H1 (cell line): ENCODE measurements at regions not wholly inside any gene's neighbourhood (a gene's known extent, or its start where the extent isn't known, plus 50 kb on each side); places are given as distances from the start of the nearest gene placed in this dataset.

Experiments used
- CTCF ChIA-PET: fragments of 300-600 bp; sonication (Branson Sonifier 250); formaldehyde crosslinking; loops from one replicate; lab custom pipeline; 2021; ENCODE audit not compliant: partially characterized antibody; lab: Charles Lee
- POLR2A ChIA-PET: fragments of 300-600 bp; sonication (Branson Sonifier 250); formaldehyde crosslinking; loops from one replicate; lab custom pipeline; 2021; ENCODE audit warnings: inconsistent platforms; ENCODE audit not compliant: partially characterized antibody; lab: Charles Lee
- DNase-seq, 2 experiments: peaks; one replicate each; pipeline versions ENCODE4 v3.0.0 to v3.0.0-alpha.2; 2010 to 2022; ENCODE audit warnings: low spot score in 2 of 2, low read depth in 1 of 2, mixed read lengths in 1 of 2
- FAIRE-seq: peaks from 2 replicates; lab custom pipeline; 2011; peaks lifted over from hg19 to GRCh38; lab: Jason Lieb, UNC
- H2AFZ ChIP-seq: 2 replicates; pipeline ENCODE4 v1.8.1; 2012; ENCODE audit warnings: low read length, inconsistent platforms
- H2AK5ac ChIP-seq: 2 replicates; pipeline ENCODE4 v1.6.1; 2013; ENCODE audit warnings: low read depth, low read length
- H2BK120ac ChIP-seq: replicated peaks from 2 replicates; pipeline ENCODE3; 2013; ENCODE audit warnings: low read depth, low read length, inconsistent platforms
- H2BK12ac ChIP-seq: 2 replicates; pipeline ENCODE4 v1.6.1; 2013; ENCODE audit warnings: low read depth, low read length
- H2BK15ac ChIP-seq: 2 replicates; pipeline ENCODE4 v1.6.1; 2013; ENCODE audit warnings: low read length
- H2BK20ac ChIP-seq: 2 replicates; pipeline ENCODE4 v1.6.1; 2013; ENCODE audit warnings: low read length
- H2BK5ac ChIP-seq: 2 replicates; pipeline ENCODE4 v1.6.1; 2013; ENCODE audit warnings: low read depth, low read length
- H3K14ac ChIP-seq: 2 replicates; pipeline ENCODE4 v1.6.1; 2013; ENCODE audit warnings: inconsistent platforms; ENCODE audit not compliant: insufficient read length
- H3K18ac ChIP-seq: 2 replicates; pipeline ENCODE4 v1.6.1; 2013; ENCODE audit warnings: low read length; ENCODE audit errors: extremely low read depth
- H3K23ac ChIP-seq: 2 replicates; pipeline ENCODE4 v1.6.1; 2013; ENCODE audit warnings: inconsistent platforms; ENCODE audit not compliant: insufficient read length
- H3K23me2 ChIP-seq: 2 replicates; pipeline ENCODE4 v1.6.1; 2013; ENCODE audit warnings: low read depth, low read length
- H3K27ac ChIP-seq: 2 replicates; pipeline ENCODE4 v1.6.1; 2011; ENCODE audit warnings: low read depth, low read length, inconsistent platforms
- H3K27me3 ChIP-seq, 4 experiments: replicated peaks in 1 of 4; 1 replicate in 1 of 4; 2 replicates in 3 of 4; pipeline versions ENCODE4 v1.6.1 to v1.8.1; 2011 to 2013; ENCODE audit warnings: low read length in 3 of 4, mild to moderate bottlenecking in 3 of 4, inconsistent platforms in 2 of 4, mixed read lengths in 2 of 4, moderate library complexity in 1 of 4; ENCODE audit not compliant: control insufficient read depth in 3 of 4, insufficient read depth in 3 of 4; ENCODE audit errors: extremely low read depth in 1 of 4
- H3K36me3 ChIP-seq, 4 experiments: 2 replicates each; pipeline versions ENCODE4 v1.6.1 to v1.8.1; 2011 to 2013; ENCODE audit warnings: mild to moderate bottlenecking in 4 of 4, low read length in 3 of 4, moderate library complexity in 2 of 4, control low read depth in 1 of 4, inconsistent platforms in 1 of 4; ENCODE audit not compliant: insufficient read depth in 4 of 4, control insufficient read depth in 2 of 4
- H3K4ac ChIP-seq: replicated peaks from 2 replicates; pipeline ENCODE3; 2013; ENCODE audit warnings: low read length, low read depth, mixed read lengths, inconsistent platforms; ENCODE audit not compliant: insufficient read length
- H3K4me1 ChIP-seq, 4 experiments: replicated peaks in 1 of 4; 1 replicate in 1 of 4; 2 replicates in 3 of 4; pipeline versions ENCODE4 v1.6.1 to v1.8.1; 2011 to 2013; ENCODE audit warnings: low read length in 3 of 4, inconsistent platforms in 2 of 4, mixed read lengths in 1 of 4; ENCODE audit not compliant: insufficient read depth in 4 of 4, control insufficient read depth in 3 of 4
- H3K4me2 ChIP-seq, 2 experiments: 2 replicates each; pipeline versions ENCODE4 v1.6.1 to v1.8.1; 2011 to 2013; ENCODE audit warnings: low read depth in 2 of 2, low read length in 2 of 2, control low read depth in 1 of 2, inconsistent platforms in 1 of 2, mild to moderate bottlenecking in 1 of 2; ENCODE audit not compliant: insufficient read depth in 1 of 2
- H3K4me3 ChIP-seq, 4 experiments: fragments of 200-600, 300-600 bp in 1 of 4; sonication (generic), shearing (Covaris generic), sonication (Bioruptor Twin) in 1 of 4; 2 replicates each; pipeline versions ENCODE4 v1.5.1 to v1.8.1; 2011 to 2016; ENCODE audit warnings: low read length in 4 of 4, low read depth in 3 of 4, control low read depth in 2 of 4, inconsistent platforms in 2 of 4, mild to moderate bottlenecking in 2 of 4, mixed read lengths in 1 of 4, moderate library complexity in 1 of 4; ENCODE audit not compliant: insufficient read depth in 2 of 4; ENCODE audit errors: extremely low read depth in 1 of 4
- H3K56ac ChIP-seq: replicated peaks from 2 replicates; pipeline ENCODE3; 2013; ENCODE audit warnings: low read depth, mild to moderate bottlenecking, mixed read lengths, low read length, inconsistent platforms; ENCODE audit not compliant: insufficient read length
- H3K79me1 ChIP-seq: 2 replicates; pipeline ENCODE4 v1.6.1; 2013; ENCODE audit warnings: low read depth, low read length, control low read depth
- H3K79me2 ChIP-seq, 2 experiments: 2 replicates each; pipeline versions ENCODE4 v1.6.1 to v1.8.1; 2012 to 2013; ENCODE audit warnings: low read length in 2 of 2, mild to moderate bottlenecking in 2 of 2, inconsistent platforms in 1 of 2; ENCODE audit not compliant: insufficient read depth in 2 of 2, control insufficient read depth in 1 of 2
- H3K9ac ChIP-seq, 4 experiments: replicated peaks in 1 of 4; 1 replicate in 1 of 4; 2 replicates in 3 of 4; pipeline versions ENCODE4 v1.6.1 to v1.8.1; 2011 to 2013; ENCODE audit warnings: low read depth in 3 of 4, low read length in 3 of 4, control low read depth in 2 of 4, mild to moderate bottlenecking in 2 of 4, moderate library complexity in 2 of 4, inconsistent platforms in 1 of 4; ENCODE audit errors: extremely low read depth in 1 of 4
- H3K9me3 ChIP-seq, 2 experiments: 2 replicates each; pipeline versions ENCODE4 v1.6.1 to v1.8.1; 2012 to 2013; ENCODE audit warnings: mild to moderate bottlenecking in 2 of 2, moderate library complexity in 2 of 2, control low read depth in 1 of 2, inconsistent platforms in 1 of 2, low read depth in 1 of 2, low read length in 1 of 2, mixed read lengths in 1 of 2; ENCODE audit not compliant: insufficient read depth in 2 of 2
- H4K20me1 ChIP-seq, 2 experiments: replicated peaks in 1 of 2; 2 replicates each; pipeline versions ENCODE3 to v1.8.1; 2011 to 2013; ENCODE audit warnings: inconsistent platforms in 2 of 2, low read length in 2 of 2, mild to moderate bottlenecking in 1 of 2; ENCODE audit not compliant: insufficient read depth in 2 of 2, control insufficient read depth in 1 of 2
- H4K5ac ChIP-seq: 2 replicates; pipeline ENCODE4 v1.6.1; 2013; ENCODE audit warnings: low read length, low read depth, mixed read lengths, inconsistent platforms; ENCODE audit not compliant: insufficient read length
- H4K8ac ChIP-seq: 2 replicates; pipeline ENCODE4 v1.8.0; 2013; ENCODE audit warnings: mild to moderate bottlenecking, moderate library complexity, low read length, inconsistent platforms; ENCODE audit not compliant: insufficient read depth; ENCODE audit errors: extremely low read depth
- H4K91ac ChIP-seq: replicated peaks from 2 replicates; pipeline ENCODE3; 2013; ENCODE audit warnings: low read length, mixed read lengths, inconsistent platforms; ENCODE audit not compliant: insufficient read length
- BCL11A ChIP-seq, 2 experiments: IDR thresholded peaks; one replicate each; pipeline ENCODE4 v1.6.1; 2011; ENCODE audit warnings: low read depth in 2 of 2, low read length in 2 of 2, mild to moderate bottlenecking in 2 of 2
- CBX8 ChIP-seq: fragments of 300-800, 300-1000 bp; sonication (generic); IDR thresholded peaks from 2 replicates; pipeline ENCODE4 v1.7.1; 2016; ENCODE audit warnings: low read depth, low read length, borderline replicate concordance
- CEBPB ChIP-seq: IDR thresholded peaks from 2 replicates; pipeline ENCODE4 v1.6.1; 2012; ENCODE audit warnings: low read depth, low read length
- CHD2 ChIP-seq: IDR thresholded peaks from 2 replicates; pipeline ENCODE4 v1.6.1; 2012; ENCODE audit warnings: low read length, improper control_type of control experiment
- NRF1 ChIP-seq: IDR thresholded peaks from 2 replicates; pipeline ENCODE4 v1.6.1; 2011; ENCODE audit warnings: mild to moderate bottlenecking, low read depth, low read length, improper control_type of control experiment
- POU5F1 ChIP-seq: IDR thresholded peaks from 2 replicates; pipeline ENCODE4 v1.6.1; 2011; ENCODE audit warnings: low read depth, mild to moderate bottlenecking, low read length, moderate library complexity
- RXRA ChIP-seq: IDR thresholded peaks from 2 replicates; pipeline ENCODE4 v1.6.1; 2011; ENCODE audit warnings: low read depth, mild to moderate bottlenecking, low read length, moderate library complexity; ENCODE audit not compliant: insufficient read depth
- SIN3A ChIP-seq, 2 experiments: IDR thresholded peaks in 1 of 2; conservative IDR thresholded peaks in 1 of 2; 2 replicates each; pipeline ENCODE4 v1.6.1; 2011 to 2012; ENCODE audit warnings: low read length in 2 of 2, improper control_type of control experiment in 1 of 2, low read depth in 1 of 2, mild to moderate bottlenecking in 1 of 2
- SIX5 ChIP-seq: IDR thresholded peaks from 2 replicates; pipeline ENCODE4 v1.6.1; 2011; ENCODE audit warnings: mild to moderate bottlenecking, low read depth, low read length
- SP1 ChIP-seq: IDR thresholded peaks from 2 replicates; pipeline ENCODE4 v1.6.1; 2011; ENCODE audit warnings: low read depth, low read length
- TAF1 ChIP-seq: IDR thresholded peaks from 2 replicates; pipeline ENCODE4 v1.6.1; 2011; ENCODE audit warnings: mild to moderate bottlenecking, low read depth, low read length
- WGBS, 2 experiments: shearing (Covaris generic) in 1 of 2; methylation state at CpG; one replicate each; pipeline versions ENCODE4 v1.1.6 to v1.1.7; 2013 to 2015; ENCODE audit warnings: low lambda C conversion rate in 2 of 2, mixed read lengths in 2 of 2, inconsistent platforms in 1 of 2, low coverage in 1 of 2, missing lambda C conversion rate in 1 of 2; ENCODE audit not compliant: insufficient replicate concordance in 2 of 2, insufficient coverage in 1 of 2, insufficient read length in 1 of 2; ENCODE audit errors: extremely low coverage in 1 of 2, missing lambda C conversion rate in 1 of 2; 5-methylcytosine and 5-hydroxymethylcytosine counted together
- TF ChIP-seq, protein P1 (sequence below): IDR thresholded peaks from 2 replicates; pipeline ENCODE4 v1.6.1; 2011; ENCODE audit warnings: low read length, improper control_type of control experiment
- TF ChIP-seq, protein P2 (sequence below): IDR thresholded peaks from 2 replicates; pipeline ENCODE4 v1.6.1; 2011; ENCODE audit warnings: low read depth, mild to moderate bottlenecking, low read length; ENCODE audit not compliant: insufficient read depth

GRCh38 chr10:90641731-90642130, 216.1 kb downstream of the HTR7 start:
- no peak overlapping the region for H3K4me3 ChIP-seq
- WGBS, 2 experiments: 93% methylated on average over 4 of the region's 4 CpGs; no CpG with 5 or more reads in 1 of the 2 experiments
- no peak overlapping the region for H2AFZ ChIP-seq
- H2BK12ac ChIP-seq: no peak overlapping the region
- H3K36me3 ChIP-seq: no peaks in the 10 kb centered on the region
- no peaks in the 10 kb centered on the region for H3K27me3 ChIP-seq
- H3K79me1 ChIP-seq: no peaks in the 10 kb centered on the region
- H2BK120ac ChIP-seq: no peak overlapping the region
- no peak overlapping the region for H3K27ac ChIP-seq
- H3K79me2 ChIP-seq: no peaks in the 10 kb centered on the region
- H3K14ac ChIP-seq: no peak overlapping the region
- no peak overlapping the region for H3K4ac ChIP-seq
- H2BK20ac ChIP-seq: no peak overlapping the region
- H3K9me3 ChIP-seq: no peaks in the 10 kb centered on the region
- H3K9ac ChIP-seq: no peak overlapping the region
- FAIRE-seq (no peak), DNase-seq (no peak)
- no peak overlapping the region for H3K56ac ChIP-seq
- ChIA-PET CTCF (interaction anchor here (0.7 to 1.9 kb wide), 3 partner anchors 10 to 1422 kb away, joined by 3 to 10 read pairs (median 4); no protein-coding TSS in a partner anchor), POLR2A (no interaction called here)
- no peak overlapping the region for H2BK5ac ChIP-seq
- no peak overlapping the region for H3K23ac ChIP-seq
- no peak overlapping the region for H4K5ac ChIP-seq
- H2AK5ac ChIP-seq: no peak overlapping the region
- H3K4me1 ChIP-seq: no peaks in the 10 kb centered on the region
- H4K20me1 ChIP-seq: no peaks in the 10 kb centered on the region
- no peak overlapping the region for H3K4me2 ChIP-seq
- H3K18ac ChIP-seq: no peak overlapping the region
- no peak overlapping the region for H4K91ac ChIP-seq
- H3K23me2 ChIP-seq: no peaks in the 10 kb centered on the region
- no peak overlapping the region for H2BK15ac ChIP-seq
- H4K8ac ChIP-seq: no peak overlapping the region
- TF ChIP-seq, protein P1, sequence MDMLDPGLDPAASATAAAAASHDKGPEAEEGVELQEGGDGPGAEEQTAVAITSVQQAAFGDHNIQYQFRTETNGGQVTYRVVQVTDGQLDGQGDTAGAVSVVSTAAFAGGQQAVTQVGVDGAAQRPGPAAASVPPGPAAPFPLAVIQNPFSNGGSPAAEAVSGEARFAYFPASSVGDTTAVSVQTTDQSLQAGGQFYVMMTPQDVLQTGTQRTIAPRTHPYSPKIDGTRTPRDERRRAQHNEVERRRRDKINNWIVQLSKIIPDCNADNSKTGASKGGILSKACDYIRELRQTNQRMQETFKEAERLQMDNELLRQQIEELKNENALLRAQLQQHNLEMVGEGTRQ: no peak
- TF ChIP-seq BCL11A (IDR thresholded peaks at IDR 0.05; ENCODE audit: low read depth in 2 of 2, low read length in 2 of 2) (no peak), CBX8 (no peak), SIX5 (no peak), TAF1 (no peak), NRF1 (no peak), RXRA (no peak), SP1 (no peak), SIN3A (conservative IDR thresholded peaks at IDR 0.05 in 1 of 2, IDR thresholded peaks at IDR 0.05 in 1 of 2; ENCODE audit: low read depth in 1 of 2, low read length in 2 of 2) (no peak), CEBPB (no peak), CHD2 (no peak), POU5F1 (no peak)
- TF ChIP-seq, protein P2, sequence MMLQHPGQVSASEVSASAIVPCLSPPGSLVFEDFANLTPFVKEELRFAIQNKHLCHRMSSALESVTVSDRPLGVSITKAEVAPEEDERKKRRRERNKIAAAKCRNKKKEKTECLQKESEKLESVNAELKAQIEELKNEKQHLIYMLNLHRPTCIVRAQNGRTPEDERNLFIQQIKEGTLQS: no peak
